HCT116 (cell line): ENCODE measurements at regions not wholly inside any gene's neighbourhood (a gene's known extent, or its start where the extent isn't known, plus 50 kb on each side); places are given as distances from the start of the nearest gene placed in this dataset.

Source experiments
- ATAC-seq: fragments of 200-7000 bp; cut with Tn5 transposase; 2 replicates; pipeline ENCODE4 v1.9.1; 2020; ENCODE audit warnings: mild to moderate bottlenecking, moderate library complexity
- BruUV-seq: library from RNA; stranded (reverse); fragments of 400-500 nt; replicated peaks from 2 replicates; lab custom pipeline; 2021; lab: Mats Ljungman, UMichigan
- CTCF ChIA-PET: fragments of 300-600 bp; sonication (Branson Sonifier 250); formaldehyde crosslinking; loops from one replicate; lab custom pipeline; 2021; ENCODE audit warnings: antibody characterized with exemption; lab: Charles Lee
- POLR2A ChIA-PET: fragments of 300-600, 350-600 bp; sonication (Branson Sonifier 250); formaldehyde crosslinking; loops from one replicate; lab custom pipeline; 2021; ENCODE audit warnings: antibody characterized with exemption; lab: Charles Lee
- RAD21 ChIA-PET, 2 experiments: fragments of 300-600 bp; sonication (Branson Sonifier 250); formaldehyde crosslinking; loops; one replicate each; lab custom pipeline; 2023; ENCODE audit warnings: low total read pairs in 2 of 2; ENCODE audit not compliant: uncharacterized antibody in 2 of 2, unreplicated experiment in 2 of 2, low non-redundant PET in 1 of 2; lab: Charles Lee
- DNase-seq: peaks from one replicate; pipeline ENCODE4 v3.0.0-alpha.2; 2010; ENCODE audit warnings: low read depth, low spot score
- H2AFZ ChIP-seq: fragments of 200-600 bp; shearing (Covaris generic), sonication (generic); 2 replicates; pipeline ENCODE4 v1.6.1; 2017; ENCODE audit warnings: low read depth, mixed run types, mixed read lengths, antibody characterized with exemption, low read length; ENCODE audit not compliant: poor library complexity, severe bottlenecking
- H3K27ac ChIP-seq: 2 replicates; pipeline ENCODE4 v1.5.1; 2012; ENCODE audit warnings: low read depth, low read length
- H3K27me3 ChIP-seq: fragments of 200-600 bp; sonication (generic); 2 replicates; pipeline ENCODE4 v1.6.1; 2016; ENCODE audit warnings: mixed run types, low read length, mixed read lengths; ENCODE audit not compliant: insufficient read depth
- H3K36me3 ChIP-seq, 2 experiments: fragments of 200-500 bp in 1 of 2; fragments of 200-600 bp in 1 of 2; sonication (Bioruptor generic) in 1 of 2; sonication (generic) in 1 of 2; 2 replicates each; pipeline versions ENCODE4 v1.5.1 to v1.6.1; 2014 to 2016; ENCODE audit warnings: low read length in 2 of 2, inconsistent platforms in 1 of 2, mixed read lengths in 1 of 2, mixed run types in 1 of 2; ENCODE audit not compliant: insufficient read depth in 2 of 2, control insufficient read depth in 1 of 2
- H3K4me1 ChIP-seq, 2 experiments: fragments of 200-600 bp in 1 of 2; sonication (generic) in 1 of 2; 2 replicates each; pipeline versions ENCODE4 v1.5.1 to v1.6.1; 2012 to 2017; ENCODE audit warnings: low read length in 2 of 2, inconsistent platforms in 1 of 2, mild to moderate bottlenecking in 1 of 2, mixed read lengths in 1 of 2, mixed run types in 1 of 2, moderate library complexity in 1 of 2; ENCODE audit not compliant: insufficient read depth in 2 of 2, control insufficient read depth in 1 of 2
- H3K4me2 ChIP-seq: fragments of 200-600 bp; sonication (generic); 2 replicates; pipeline ENCODE4 v1.6.1; 2017; ENCODE audit warnings: mixed run types, low read length, mixed read lengths
- H3K4me3 ChIP-seq, 2 experiments: fragments of 200-600 bp in 1 of 2; sonication (generic) in 1 of 2; replicated peaks in 1 of 2; 2 replicates each; pipeline ENCODE4 v1.5.1; 2011 to 2016; ENCODE audit warnings: low read length in 2 of 2, control low read depth in 1 of 2, low read depth in 1 of 2, mild to moderate bottlenecking in 1 of 2, mixed read lengths in 1 of 2, mixed run types in 1 of 2
- H3K79me2 ChIP-seq: fragments of 200-600 bp; sonication (generic); 2 replicates; pipeline ENCODE4 v1.6.1; 2017; ENCODE audit warnings: mild to moderate bottlenecking, mixed run types, low read length, moderate library complexity, mixed read lengths; ENCODE audit not compliant: insufficient read depth
- H3K9ac ChIP-seq: fragments of 200-600 bp; sonication (generic); 2 replicates; pipeline ENCODE4 v1.6.1; 2016; ENCODE audit warnings: low read length, mixed read lengths
- H3K9me2 ChIP-seq: fragments of 200-600 bp; sonication (generic), shearing (Covaris generic); 2 replicates; pipeline ENCODE4 v1.6.1; 2017; ENCODE audit warnings: mixed run types, mild to moderate bottlenecking, moderate library complexity; ENCODE audit not compliant: insufficient read depth
- H3K9me3 ChIP-seq, 2 experiments: fragments of 200-500 bp in 1 of 2; fragments of 200-600 bp in 1 of 2; sonication (Bioruptor generic) in 1 of 2; sonication (generic) in 1 of 2; 2 replicates each; pipeline ENCODE4 v1.6.1; 2014 to 2017; ENCODE audit warnings: low read length in 2 of 2, mixed read lengths in 2 of 2, inconsistent platforms in 1 of 2, low read depth in 1 of 2, mild to moderate bottlenecking in 1 of 2, mixed run types in 1 of 2, moderate library complexity in 1 of 2; ENCODE audit not compliant: control insufficient read depth in 1 of 2, insufficient read depth in 1 of 2
- H4K20me1 ChIP-seq: fragments of 200-600 bp; sonication (generic), shearing (Covaris generic); 2 replicates; pipeline ENCODE4 v1.6.1; 2017; ENCODE audit warnings: mixed run types, mild to moderate bottlenecking, moderate library complexity; ENCODE audit not compliant: insufficient read depth
- ELF1 ChIP-seq: IDR thresholded peaks from 2 replicates; pipeline ENCODE4 v1.6.1; 2012; ENCODE audit warnings: low read depth, borderline replicate concordance
- EZH2 ChIP-seq: fragments of 200-600 bp; sonication (generic); IDR thresholded peaks from 2 replicates; pipeline ENCODE4 v1.6.1; 2017; ENCODE audit warnings: antibody characterized with exemption, mixed run types
- REST ChIP-seq: IDR thresholded peaks from 2 replicates; pipeline ENCODE4 v1.6.1; 2012; ENCODE audit warnings: low read depth
- intact Hi-C: fragments of 100-400 bp; cut with micrococcal nuclease; formaldehyde crosslinking; loops from 2 replicates; pipeline ENCODE4 v1.10.0; 2022

- H3K4me2 ChIP-seq, result no peak overlapping the region
- no peaks in the 10 kb centered on the region for H3K4me1 ChIP-seq
- POLR2A ChIA-PET, result no interaction called here
- ATAC-seq (no peak), DNase-seq (no peak)
- H3K79me2 ChIP-seq, result no peaks in the 10 kb centered on the region
- RAD21 ChIA-PET, result no interaction called here
- no peaks in the 10 kb centered on the region for H3K9me3 ChIP-seq
- CTCF ChIA-PET, result no interaction called here
- no peaks in the 10 kb centered on the region for H4K20me1 ChIP-seq
- no TSS peak for BruUV-seq
- no peaks in the 10 kb centered on the region for H3K27me3 ChIP-seq
- no peaks in the 10 kb centered on the region for H3K9me2 ChIP-seq
- H3K27ac ChIP-seq, result no peak overlapping the region
- TF ChIP-seq EZH2, result no peak
- TF ChIP-seq, all 23 proteins: peak for 0
- intact Hi-C loops, result no loop called here
- H3K36me3 ChIP-seq, result no peaks in the 10 kb centered on the region
- no peak overlapping the region for H3K4me3 ChIP-seq
- H2AFZ ChIP-seq, result no peak overlapping the region
- no peak overlapping the region for H3K9ac ChIP-seq
Observed at GRCh38 chr18:56433919-56434318, 204.5 kb downstream of the TXNL1 start.

GRCh38 chr18:56431551-56431950 is 206.8 kb downstream of the TXNL1 start:
- Histone ChIP-seq H3K4me1 (no peaks in the 10 kb centered on the region), H2AFZ (no peak overlapping the region), H3K79me2 (no peaks in the 10 kb centered on the region), H4K20me1 (no peaks in the 10 kb centered on the region), H3K36me3 (no peaks in the 10 kb centered on the region), H3K9me2 (no peaks in the 10 kb centered on the region), H3K9me3 (no peaks in the 10 kb centered on the region), H3K9ac (no peak overlapping the region)
- POLR2A ChIA-PET, result no interaction called here
- no peak for ATAC-seq
- intact Hi-C loops, result no loop called here
- no peak for DNase-seq
- no TSS peak for BruUV-seq
- no peak for TF ChIP-seq ELF1
- TF ChIP-seq REST, result no peak
- no peak for TF ChIP-seq EZH2
- TF ChIP-seq, all 23 proteins: peak for 0
- ChIA-PET RAD21 (no interaction called here), CTCF (no interaction called here)
- no peaks in the 10 kb centered on the region for H3K27me3 ChIP-seq
- H3K4me2 ChIP-seq, result no peak overlapping the region
- H3K4me3 ChIP-seq, result no peak overlapping the region
- H3K27ac ChIP-seq, result no peak overlapping the region
